ENCODE measurements at regions not wholly inside any gene's neighbourhood (a gene's known extent, or its start where the extent isn't known, plus 50 kb on each side); places are given as distances from the start of the nearest gene placed in this dataset.

DNA sequence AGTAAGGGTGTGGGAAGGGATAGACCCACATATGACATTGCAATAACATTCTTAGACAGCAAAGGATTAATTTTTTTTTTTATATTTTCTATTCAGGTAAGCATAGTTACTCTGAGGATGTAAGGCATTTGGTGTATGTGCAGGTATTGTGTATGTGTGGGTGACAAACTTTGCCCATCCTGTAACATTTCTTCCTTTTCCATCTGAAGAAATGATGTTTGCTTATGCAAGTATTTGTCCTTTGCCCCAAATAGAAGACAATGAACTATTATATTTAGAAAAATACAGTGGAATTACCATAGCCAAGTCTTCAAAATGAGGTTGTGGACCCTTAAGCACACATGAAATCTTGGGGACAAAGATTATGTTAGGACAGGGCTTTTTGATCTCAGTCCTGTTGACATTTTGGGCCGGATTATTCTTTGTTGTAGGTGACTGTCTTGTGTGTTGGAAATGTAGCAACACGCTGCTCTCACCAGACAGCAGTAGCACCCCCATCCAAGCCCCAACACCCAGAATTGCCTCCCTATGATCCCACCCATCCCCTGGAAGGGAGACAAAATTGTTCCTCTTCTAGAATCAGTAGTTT, 1244.7 kb downstream of the STIM2 start:
- TF ChIP-seq, protein P1, sequence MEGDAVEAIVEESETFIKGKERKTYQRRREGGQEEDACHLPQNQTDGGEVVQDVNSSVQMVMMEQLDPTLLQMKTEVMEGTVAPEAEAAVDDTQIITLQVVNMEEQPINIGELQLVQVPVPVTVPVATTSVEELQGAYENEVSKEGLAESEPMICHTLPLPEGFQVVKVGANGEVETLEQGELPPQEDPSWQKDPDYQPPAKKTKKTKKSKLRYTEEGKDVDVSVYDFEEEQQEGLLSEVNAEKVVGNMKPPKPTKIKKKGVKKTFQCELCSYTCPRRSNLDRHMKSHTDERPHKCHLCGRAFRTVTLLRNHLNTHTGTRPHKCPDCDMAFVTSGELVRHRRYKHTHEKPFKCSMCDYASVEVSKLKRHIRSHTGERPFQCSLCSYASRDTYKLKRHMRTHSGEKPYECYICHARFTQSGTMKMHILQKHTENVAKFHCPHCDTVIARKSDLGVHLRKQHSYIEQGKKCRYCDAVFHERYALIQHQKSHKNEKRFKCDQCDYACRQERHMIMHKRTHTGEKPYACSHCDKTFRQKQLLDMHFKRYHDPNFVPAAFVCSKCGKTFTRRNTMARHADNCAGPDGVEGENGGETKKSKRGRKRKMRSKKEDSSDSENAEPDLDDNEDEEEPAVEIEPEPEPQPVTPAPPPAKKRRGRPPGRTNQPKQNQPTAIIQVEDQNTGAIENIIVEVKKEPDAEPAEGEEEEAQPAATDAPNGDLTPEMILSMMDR (IDR thresholded peaks at IDR 0.05) = no peak
- TF ChIP-seq POLR2AphosphoS5 (IDR thresholded peaks at IDR 0.05) (no peak), EP300 (IDR thresholded peaks at IDR 0.05) (no peak)

Data from esophagus muscularis mucosa (tissue), 4 donors.